Heart right ventricle (tissue), 16 donors: ENCODE measurements at regions not wholly inside any gene's neighbourhood (a gene's known extent, or its start where the extent isn't known, plus 50 kb on each side); places are given as distances from the start of the nearest gene placed in this dataset.

Source experiments
- ATAC-seq, 8 donors: fragments of 200-7000 bp; cut with Tn5 transposase; one replicate each; pipeline ENCODE4 v1.9.1; 2020; ENCODE audit warnings: mild to moderate bottlenecking in 8 of 8, moderate library complexity in 8 of 8, moderate number of reproducible peaks in 1 of 8
- DNase-seq, 2 donors: peaks; one replicate each; pipeline ENCODE4 v3.0.0-alpha.2; 2020
- H3K27ac ChIP-seq, 10 donors: fragments of 200-600 bp; sonication (generic) in 2 of 10; one replicate each; pipeline versions ENCODE4 v1.5.0 to v1.8.0; 2020 to 2022; ENCODE audit warnings: mild to moderate bottlenecking in 3 of 10
- H3K27me3 ChIP-seq, 7 donors: fragments of 200-600 bp; one replicate each; pipeline ENCODE4 v1.8.0; 2021 to 2022; ENCODE audit warnings: mild to moderate bottlenecking in 2 of 7
- H3K36me3 ChIP-seq, 9 donors: fragments of 200-600 bp; sonication (generic) in 1 of 9; one replicate each; pipeline versions ENCODE4 v1.5.0 to v1.8.0; 2020 to 2022; ENCODE audit warnings: mild to moderate bottlenecking in 2 of 9
- H3K4me1 ChIP-seq, 9 donors: fragments of 200-600 bp; sonication (generic) in 1 of 9; one replicate each; pipeline versions ENCODE4 v1.5.0 to v1.8.0; 2020 to 2022; ENCODE audit warnings: mild to moderate bottlenecking in 4 of 9
- H3K4me3 ChIP-seq, 10 donors: fragments of 200-600 bp; sonication (generic) in 2 of 10; one replicate each; pipeline versions ENCODE4 v1.5.0 to v1.8.0; 2020 to 2022; ENCODE audit warnings: mild to moderate bottlenecking in 7 of 10, moderate library complexity in 2 of 10
- H3K9me3 ChIP-seq, 11 donors: fragments of 200-600 bp in 10 of 11; sonication (generic) in 2 of 11; one replicate each; pipeline versions ENCODE4 v1.5.0 to v1.8.0; 2013 to 2022; ENCODE audit warnings: mild to moderate bottlenecking in 2 of 11, control low read depth in 1 of 11, moderate library complexity in 1 of 11
- CTCF ChIP-seq, 9 donors: fragments of 200-600 bp; sonication (generic) in 2 of 9; IDR thresholded peaks; one replicate each; pipeline versions ENCODE4 v1.5.0 to v1.8.0; 2021 to 2022; ENCODE audit warnings: antibody characterized with exemption in 9 of 9, mild to moderate bottlenecking in 5 of 9, moderate library complexity in 1 of 9
- WGBS, 2 donors: extraction: QIAGEN DNeasy Blood & Tissue Kit; methylation state at CpG; one replicate each; pipeline ENCODE4 v1.1.7; 2013; ENCODE audit warnings: inconsistent platforms in 1 of 2; 5-methylcytosine and 5-hydroxymethylcytosine counted together
- intact Hi-C, 10 donors: fragments of 100-400 bp; cut with DNase I; formaldehyde crosslinking; loops; one replicate each; pipeline versions ENCODE4 v1.11.1 to v1.14.2; 2022
- donor health status: Arrhythmogenic right ventricular cardiomyopathy.
- donor health status: ischemic (EF 13 %, LVEDD 7.1; RV severe dilation, severe dysfunction).
- donor health status: healthy with polysubstance abuse.
- donor health status: DM: no; HTN: yes; CAD: no.
- donor health status: DM: no; HTN: no; CAD: no.
- donor health status: ischemic (EF 25% LVEDD 6.9; RV normal size, moderate dysfunction).
- donor health status: ischemic (EF 25% LVEDD 5.7; RV mildly dilated, moderate dysfunction).
- donor health status: healthy.
- donor health status: DM: yes; HTN: yes; CAD: no.
- donor health status: Ischemic cardiomyopathy.
- donor health status: ischemic (EF 35%, LVEDD 5.7; RV mildly dilated, moderate dysfunction).
- donor health status: nonischemic (EF 11% LVEDD 7.7; RV severe dilation, severe dysfunction).
- donor health status: DM: yes; HTN: yes; CAD: no.
- donor health status: PGD.
- donor health status: ischemic (EF 29% LVEDD 5.4; RV normal size, mild dysfunction).
- donor health status: nonischemic (EF 23%, LVEDD 6.1; RV moderate dilation, normal function).

GRCh38 chr9:129241725-129242124, 63.7 kb upstream of the IER5L start:
- no peak for DNase-seq
- intact Hi-C loops, result loop anchor here in 1 of 10 donors (10.0 kb wide), 1 partner anchor 1277 kb away; no protein-coding TSS in a partner anchor
- WGBS, 2 donors, result 95 to 99% methylated on average over 2 of the region's 2 CpGs
- H3K9me3 ChIP-seq, result no peaks in the 10 kb centered on the region
- TF ChIP-seq CTCF (IDR thresholded peaks at IDR 0.05), result no peak
- H3K36me3 ChIP-seq, result no peaks in the 10 kb centered on the region
- H3K27ac ChIP-seq, result no peak overlapping the region
- no peaks in the 10 kb centered on the region for H3K27me3 ChIP-seq
- H3K4me3 ChIP-seq, result no peak overlapping the region
- ATAC-seq, result no peak
- peaks cover 0 to 13% (median 0%) of the 10 kb centered on the region in 9 donors for H3K4me1 ChIP-seq

GRCh38 chr9:129240581-129241211, 62.6 kb upstream of the IER5L start:
- no peak for ATAC-seq
- Histone ChIP-seq H3K9me3 (no peaks in the 10 kb centered on the region), H3K4me1 (peaks cover 0 to 16% (median 0%) of the 10 kb centered on the region in 9 donors), H3K36me3 (no peaks in the 10 kb centered on the region), H3K27me3 (no peaks in the 10 kb centered on the region), H3K4me3 (no peak overlapping the region), H3K27ac (no peak overlapping the region)
- intact Hi-C loops, result loop anchor here in 1 of 10 donors (10.0 kb wide), 1 partner anchor 1276 kb away; no protein-coding TSS in a partner anchor
- 94 to 96% methylated on average over 3 of the region's 3 CpGs for WGBS, 2 donors
- no peak for TF ChIP-seq CTCF (IDR thresholded peaks at IDR 0.05)
- no peak for DNase-seq

- TF ChIP-seq CTCF (IDR thresholded peaks at IDR 0.05), result no peak
- no peaks in the 10 kb centered on the region for H3K36me3 ChIP-seq
- 90 to 92% methylated on average over 10 of the region's 10 CpGs for WGBS, 2 donors
- no peak overlapping the region for H3K4me3 ChIP-seq
- H3K9me3 ChIP-seq, result no peaks in the 10 kb centered on the region
- ATAC-seq (no peak), DNase-seq (no peak)
- peaks cover 0 to 13% (median 0%) of the 10 kb centered on the region in 9 donors for H3K4me1 ChIP-seq
- no peak overlapping the region for H3K27ac ChIP-seq
- H3K27me3 ChIP-seq, result no peaks in the 10 kb centered on the region
- intact Hi-C loops, result loop anchor here in 1 of 10 donors (10.0 kb wide), 1 partner anchor 1275 kb away; no protein-coding TSS in a partner anchor
Measured at GRCh38 chr9:129239946-129240490, 62.0 kb upstream of the IER5L start.

GRCh38 chr9:129237803-129238202, 59.7 kb upstream of the IER5L start:
- no peak for TF ChIP-seq CTCF (IDR thresholded peaks at IDR 0.05)
- H3K36me3 ChIP-seq, result no peaks in the 10 kb centered on the region
- intact Hi-C loops, result no loop called here
- WGBS, 2 donors, result 62 to 76% methylated on average over 2 of the region's 2 CpGs
- no peaks in the 10 kb centered on the region for H3K27me3 ChIP-seq
- H3K4me3 ChIP-seq, result no peak overlapping the region
- peaks cover 0 to 12% (median 0%) of the 10 kb centered on the region in 11 donors for H3K9me3 ChIP-seq
- DNase-seq (no peak), ATAC-seq (no peak)
- no peak overlapping the region for H3K27ac ChIP-seq
- H3K4me1 ChIP-seq, result peaks cover 0 to 13% (median 0%) of the 10 kb centered on the region in 9 donors
